ENCODE measurements at regions not wholly inside any gene's neighbourhood (a gene's known extent, or its start where the extent isn't known, plus 50 kb on each side); places are given as distances from the start of the nearest gene placed in this dataset.

DNA sequence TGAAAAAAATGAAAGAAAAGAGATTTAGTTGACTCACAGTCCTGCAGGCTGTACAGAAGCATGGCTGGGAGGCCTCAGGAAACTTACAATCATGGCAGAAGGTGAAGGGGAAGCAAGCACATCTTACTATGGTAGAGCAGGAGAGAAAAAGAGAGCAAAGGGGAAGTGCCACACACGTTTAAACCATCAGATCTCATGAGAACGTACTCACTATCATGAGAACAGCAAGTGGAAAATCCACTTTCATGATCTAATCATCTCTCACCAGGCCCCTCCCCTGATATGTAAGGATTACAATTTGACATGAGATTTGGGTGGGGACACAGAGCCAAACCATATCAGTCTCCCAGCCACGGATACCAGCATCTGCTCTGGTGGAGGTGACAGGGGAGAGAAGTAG, 50.8 kb upstream of the CPOX start:
- Histone ChIP-seq H3K9ac (ENCODE audit: low read length in 5 of 5) (no peak overlapping the region), H3K27me3 (ENCODE audit: control insufficient read depth in 5 of 5, insufficient read depth in 4 of 5, low read length in 5 of 5) (no peaks in the 10 kb centered on the region), H3K9me3 (ENCODE audit: control insufficient read depth in 5 of 5, low read length in 5 of 5) (peaks cover 0 to 3% (median 0%) of the 10 kb centered on the region in 5 donors), H3K4me3 (ENCODE audit: low read depth in 1 of 5, low read length in 5 of 5) (no peak overlapping the region), H3K36me3 (ENCODE audit: control insufficient read depth in 5 of 5, insufficient read depth in 5 of 5, low read length in 5 of 5) (no peaks in the 10 kb centered on the region), H3K4me1 (ENCODE audit: control insufficient read depth in 5 of 5, insufficient read depth in 5 of 5, low read length in 5 of 5) (peaks cover 0 to 5% (median 0%) of the 10 kb centered on the region in 5 donors), H3K27ac (ENCODE audit: low read depth, low read length) (no peak overlapping the region)

DNA sequence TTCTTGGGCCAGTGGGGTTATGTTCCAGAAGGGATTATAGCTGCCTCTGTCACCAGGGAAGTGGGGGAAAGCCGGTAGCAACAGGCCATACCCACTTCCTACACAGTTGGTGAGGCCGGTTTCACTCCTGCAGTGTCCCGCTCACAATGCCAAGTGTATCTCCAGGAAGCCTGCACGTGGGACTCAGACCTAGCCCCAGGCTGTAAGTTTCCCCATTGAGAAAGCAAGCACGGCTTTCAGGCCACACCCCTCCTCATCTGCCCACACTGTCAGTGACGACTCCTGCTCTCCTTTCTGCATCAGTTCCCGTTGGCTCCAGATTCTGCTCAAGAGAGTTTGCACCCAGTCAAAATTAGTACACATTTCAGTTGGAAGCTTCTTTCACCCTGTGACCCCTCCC, 51.6 kb upstream of the CPOX start:
- no peaks in the 10 kb centered on the region for H3K9me3 ChIP-seq (ENCODE audit: control insufficient read depth in 5 of 5, low read length in 5 of 5)
- no peak overlapping the region for H3K9ac ChIP-seq (ENCODE audit: low read length in 5 of 5)
- no peak overlapping the region for H3K4me3 ChIP-seq (ENCODE audit: low read depth in 1 of 5, low read length in 5 of 5)
- H3K27ac ChIP-seq (ENCODE audit: low read depth, low read length), result no peak overlapping the region
- no peaks in the 10 kb centered on the region for H3K27me3 ChIP-seq (ENCODE audit: control insufficient read depth in 5 of 5, insufficient read depth in 4 of 5, low read length in 5 of 5)
- no peaks in the 10 kb centered on the region for H3K36me3 ChIP-seq (ENCODE audit: control insufficient read depth in 5 of 5, insufficient read depth in 5 of 5, low read length in 5 of 5)
- peaks cover 0 to 5% (median 0%) of the 10 kb centered on the region in 5 donors for H3K4me1 ChIP-seq (ENCODE audit: control insufficient read depth in 5 of 5, insufficient read depth in 5 of 5, low read length in 5 of 5)

DNA sequence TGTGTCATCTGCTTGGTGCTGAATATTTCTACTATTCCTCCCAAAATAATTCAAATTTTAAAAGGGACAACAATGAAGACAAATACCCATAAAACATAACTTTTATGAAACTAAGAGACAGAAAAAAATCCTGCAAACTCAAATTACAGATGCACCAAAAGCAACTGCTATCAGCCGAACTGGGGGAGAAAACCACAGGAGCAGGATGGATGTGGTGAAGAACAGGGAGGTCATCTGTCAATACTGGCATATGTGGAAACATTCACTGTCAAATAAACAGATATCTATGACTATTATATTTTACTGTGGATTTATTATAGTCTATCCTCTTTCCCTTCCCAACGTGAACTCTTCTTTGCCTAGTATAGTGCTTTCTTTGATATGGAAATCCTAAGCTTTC, 53.3 kb upstream of the CPOX start:
- Histone ChIP-seq H3K27ac (ENCODE audit: low read depth, low read length) (no peak overlapping the region), H3K4me3 (ENCODE audit: low read depth in 1 of 5, low read length in 5 of 5) (no peak overlapping the region), H3K36me3 (ENCODE audit: control insufficient read depth in 5 of 5, insufficient read depth in 5 of 5, low read length in 5 of 5) (no peaks in the 10 kb centered on the region), H3K4me1 (ENCODE audit: control insufficient read depth in 5 of 5, insufficient read depth in 5 of 5, low read length in 5 of 5) (peaks cover 0 to 5% (median 0%) of the 10 kb centered on the region in 5 donors), H3K27me3 (ENCODE audit: control insufficient read depth in 5 of 5, insufficient read depth in 4 of 5, low read length in 5 of 5) (no peaks in the 10 kb centered on the region), H3K9me3 (ENCODE audit: control insufficient read depth in 5 of 5, low read length in 5 of 5) (no peaks in the 10 kb centered on the region), H3K9ac (ENCODE audit: low read length in 5 of 5) (no peak overlapping the region)

DNA sequence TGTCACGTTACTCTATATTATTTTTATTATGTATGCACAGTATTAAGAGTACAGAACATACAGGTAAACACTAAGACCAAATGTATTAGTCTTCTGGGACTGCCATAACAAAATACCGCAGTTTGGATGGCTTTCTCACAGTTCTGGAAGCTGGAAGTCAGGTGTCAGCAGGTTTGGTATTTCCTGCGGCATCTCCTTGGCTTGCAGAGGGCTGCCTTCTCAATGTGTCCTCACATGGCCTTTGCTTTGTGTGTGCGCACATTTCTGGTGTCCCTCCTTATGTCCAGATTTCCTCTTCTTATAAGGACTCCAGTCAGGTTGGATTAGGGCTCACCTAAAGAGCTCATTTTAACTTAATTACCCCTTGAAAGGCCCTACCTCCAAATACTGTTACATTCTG, 53.8 kb upstream of the CPOX start:
- Histone ChIP-seq H3K36me3 (ENCODE audit: control insufficient read depth in 5 of 5, insufficient read depth in 5 of 5, low read length in 5 of 5) (no peaks in the 10 kb centered on the region), H3K27me3 (ENCODE audit: control insufficient read depth in 5 of 5, insufficient read depth in 4 of 5, low read length in 5 of 5) (no peaks in the 10 kb centered on the region), H3K9ac (ENCODE audit: low read length in 5 of 5) (no peak overlapping the region), H3K9me3 (ENCODE audit: control insufficient read depth in 5 of 5, low read length in 5 of 5) (no peaks in the 10 kb centered on the region), H3K27ac (ENCODE audit: low read depth, low read length) (no peak overlapping the region), H3K4me1 (ENCODE audit: control insufficient read depth in 5 of 5, insufficient read depth in 5 of 5, low read length in 5 of 5) (peaks cover 0 to 5% (median 0%) of the 10 kb centered on the region in 5 donors), H3K4me3 (ENCODE audit: low read depth in 1 of 5, low read length in 5 of 5) (no peak overlapping the region)

DNA sequence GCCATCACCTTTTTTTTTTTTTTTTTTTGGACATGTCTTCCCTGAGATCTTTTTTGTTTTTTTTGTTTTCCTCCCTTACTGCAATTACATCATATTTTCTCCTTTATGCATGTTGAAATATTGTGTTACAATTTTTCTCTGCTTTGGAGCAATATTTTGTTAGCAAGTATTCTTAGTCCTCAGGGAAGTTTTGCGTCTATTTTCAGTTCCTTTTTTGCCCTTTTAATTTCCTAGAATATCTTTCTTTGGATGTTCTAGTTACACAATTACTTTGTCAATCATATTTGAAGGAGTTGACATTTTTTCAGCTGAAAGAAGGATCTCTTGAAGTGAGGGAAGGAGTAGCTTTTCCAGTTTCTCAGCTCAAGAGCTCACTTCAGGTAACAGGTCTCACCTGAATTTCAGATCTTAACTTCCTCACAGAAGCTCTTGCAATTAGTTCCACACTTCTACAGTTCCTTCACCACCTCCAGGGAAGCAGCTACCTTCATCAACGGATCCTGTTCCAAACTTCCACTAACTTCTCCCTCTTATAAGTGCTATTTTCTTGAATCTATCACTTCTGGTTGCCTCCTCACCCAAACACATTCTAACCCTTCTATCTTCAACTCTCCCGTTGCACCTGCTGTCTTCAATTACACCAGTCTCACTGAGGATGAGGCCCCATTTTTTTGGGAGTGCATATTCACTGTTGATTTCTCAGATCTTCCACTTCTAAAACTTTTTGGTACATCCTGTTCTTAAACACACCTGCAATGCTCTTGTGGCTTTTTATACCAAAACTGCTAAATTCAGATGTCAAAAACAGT, 57.8 kb upstream of the CPOX start:
- Histone ChIP-seq H3K27ac (ENCODE audit: low read depth, low read length) (no peak overlapping the region), H3K4me3 (ENCODE audit: low read depth in 1 of 5, low read length in 5 of 5) (no peak overlapping the region), H3K4me1 (ENCODE audit: control insufficient read depth in 5 of 5, insufficient read depth in 5 of 5, low read length in 5 of 5) (peaks cover 0 to 3% (median 0%) of the 10 kb centered on the region in 5 donors), H3K9ac (ENCODE audit: low read length in 5 of 5) (no peak overlapping the region), H3K27me3 (ENCODE audit: control insufficient read depth in 5 of 5, insufficient read depth in 4 of 5, low read length in 5 of 5) (no peaks in the 10 kb centered on the region), H3K36me3 (ENCODE audit: control insufficient read depth in 5 of 5, insufficient read depth in 5 of 5, low read length in 5 of 5) (no peaks in the 10 kb centered on the region), H3K9me3 (ENCODE audit: control insufficient read depth in 5 of 5, low read length in 5 of 5) (no peaks in the 10 kb centered on the region)

DNA sequence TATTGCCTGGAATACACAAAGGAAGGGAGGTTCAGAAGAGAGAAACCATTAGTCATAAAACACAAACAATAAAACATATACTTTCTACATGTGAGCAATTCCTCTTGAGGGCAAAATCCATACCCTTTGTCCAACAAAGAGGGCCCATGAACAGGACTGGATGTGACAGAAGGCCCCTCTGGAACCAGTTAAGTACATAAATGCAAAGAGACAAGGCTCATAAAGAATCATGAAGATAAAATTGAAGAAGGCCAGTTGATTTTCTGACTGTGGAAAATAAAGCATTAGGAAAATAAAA, 58.3 kb upstream of the CPOX start:
- Histone ChIP-seq H3K4me1 (ENCODE audit: control insufficient read depth in 5 of 5, insufficient read depth in 5 of 5, low read length in 5 of 5) (peaks cover 0 to 3% (median 0%) of the 10 kb centered on the region in 5 donors), H3K27ac (ENCODE audit: low read depth, low read length) (no peak overlapping the region), H3K36me3 (ENCODE audit: control insufficient read depth in 5 of 5, insufficient read depth in 5 of 5, low read length in 5 of 5) (no peaks in the 10 kb centered on the region), H3K9ac (ENCODE audit: low read length in 5 of 5) (no peak overlapping the region), H3K27me3 (ENCODE audit: control insufficient read depth in 5 of 5, insufficient read depth in 4 of 5, low read length in 5 of 5) (no peaks in the 10 kb centered on the region), H3K9me3 (ENCODE audit: control insufficient read depth in 5 of 5, low read length in 5 of 5) (no peaks in the 10 kb centered on the region), H3K4me3 (ENCODE audit: low read depth in 1 of 5, low read length in 5 of 5) (no peak overlapping the region)

DNA sequence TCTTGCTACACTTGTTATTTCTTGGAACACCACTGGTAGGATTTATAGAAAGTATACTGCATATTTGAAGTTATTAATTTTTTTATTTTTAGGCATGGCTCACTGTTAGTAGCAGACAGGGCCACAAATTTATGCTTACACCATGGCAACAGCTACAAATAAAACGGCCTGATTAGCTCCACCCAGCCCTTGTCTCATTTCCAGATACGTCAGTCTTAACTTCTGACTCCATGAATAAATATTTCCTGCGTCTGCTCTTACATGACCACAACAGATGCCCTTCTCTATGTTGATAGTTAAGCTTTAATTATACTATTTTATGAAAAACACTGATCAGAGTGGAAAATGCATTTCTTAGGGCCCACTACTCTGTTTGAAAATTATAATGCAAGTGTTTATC, 62.3 kb upstream of the CPOX start:
- Histone ChIP-seq H3K9me3 (ENCODE audit: control insufficient read depth in 5 of 5, low read length in 5 of 5) (no peaks in the 10 kb centered on the region), H3K4me3 (ENCODE audit: low read depth in 1 of 5, low read length in 5 of 5) (no peak overlapping the region), H3K27me3 (ENCODE audit: control insufficient read depth in 5 of 5, insufficient read depth in 4 of 5, low read length in 5 of 5) (peaks cover 0 to 5% (median 0%) of the 10 kb centered on the region in 5 donors), H3K27ac (ENCODE audit: low read depth, low read length) (no peak overlapping the region), H3K36me3 (ENCODE audit: control insufficient read depth in 5 of 5, insufficient read depth in 5 of 5, low read length in 5 of 5) (no peaks in the 10 kb centered on the region), H3K9ac (ENCODE audit: low read length in 5 of 5) (no peak overlapping the region), H3K4me1 (ENCODE audit: control insufficient read depth in 5 of 5, insufficient read depth in 5 of 5, low read length in 5 of 5) (peaks cover 0 to 4% (median 3%) of the 10 kb centered on the region in 5 donors)

DNA sequence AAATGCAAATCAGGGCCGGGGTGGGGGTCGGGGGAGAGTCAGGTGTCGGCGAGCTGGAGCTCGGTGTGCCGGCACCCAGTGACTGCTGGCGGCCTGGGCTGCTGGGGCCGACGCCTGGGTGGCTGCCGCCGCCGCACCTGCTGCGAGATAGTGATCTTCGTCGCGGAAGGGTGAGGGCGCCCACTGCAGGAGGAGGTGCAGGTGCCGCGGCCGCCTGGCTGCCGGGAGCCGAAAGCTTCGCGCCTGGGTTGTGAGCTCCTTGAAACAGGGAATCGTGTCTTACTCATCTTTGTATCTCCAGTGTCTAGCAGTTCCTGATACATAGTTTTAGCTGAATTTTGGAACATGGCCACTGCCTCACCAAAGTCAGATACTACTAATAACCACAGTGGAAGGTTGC, 64.0 kb upstream of the CPOX start:
- no peak overlapping the region for H3K9ac ChIP-seq (ENCODE audit: low read length in 5 of 5)
- no peaks in the 10 kb centered on the region for H3K36me3 ChIP-seq (ENCODE audit: control insufficient read depth in 5 of 5, insufficient read depth in 5 of 5, low read length in 5 of 5)
- H3K27me3 ChIP-seq (ENCODE audit: control insufficient read depth in 5 of 5, insufficient read depth in 4 of 5, low read length in 5 of 5), result peaks cover 0 to 5% (median 0%) of the 10 kb centered on the region in 5 donors
- peaks cover 0 to 4% (median 3%) of the 10 kb centered on the region in 5 donors for H3K4me1 ChIP-seq (ENCODE audit: control insufficient read depth in 5 of 5, insufficient read depth in 5 of 5, low read length in 5 of 5)
- H3K4me3 ChIP-seq (ENCODE audit: low read depth in 1 of 5, low read length in 5 of 5), result no peak overlapping the region
- no peaks in the 10 kb centered on the region for H3K9me3 ChIP-seq (ENCODE audit: control insufficient read depth in 5 of 5, low read length in 5 of 5)
- no peak overlapping the region for H3K27ac ChIP-seq (ENCODE audit: low read depth, low read length)

DNA sequence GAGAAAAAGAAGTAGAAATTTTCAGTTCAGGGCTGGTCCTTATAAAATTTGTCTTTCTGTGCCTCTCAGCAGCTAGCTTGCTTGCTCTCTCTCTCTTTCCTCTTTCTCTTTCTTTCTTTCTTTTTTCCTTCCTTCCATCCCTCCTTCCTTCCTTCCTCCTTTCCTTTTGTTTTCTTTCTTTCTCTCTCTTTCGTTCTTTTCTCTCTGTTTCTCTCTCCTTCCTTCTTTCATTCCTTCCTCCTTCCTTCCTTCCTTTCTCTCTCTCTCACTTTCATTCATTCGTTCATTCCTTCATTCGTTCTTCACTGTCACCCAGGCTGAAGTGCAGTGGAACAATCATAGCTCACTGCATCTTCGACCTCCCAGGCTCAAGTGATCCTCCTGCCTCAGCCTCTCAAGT, 69.3 kb upstream of the CPOX start:
- Histone ChIP-seq H3K9me3 (ENCODE audit: control insufficient read depth in 5 of 5, low read length in 5 of 5) (no peaks in the 10 kb centered on the region), H3K4me3 (ENCODE audit: low read depth in 1 of 5, low read length in 5 of 5) (no peak overlapping the region), H3K27ac (ENCODE audit: low read depth, low read length) (no peak overlapping the region), H3K4me1 (ENCODE audit: control insufficient read depth in 5 of 5, insufficient read depth in 5 of 5, low read length in 5 of 5) (no peaks in the 10 kb centered on the region), H3K9ac (ENCODE audit: low read length in 5 of 5) (no peak overlapping the region), H3K36me3 (ENCODE audit: control insufficient read depth in 5 of 5, insufficient read depth in 5 of 5, low read length in 5 of 5) (no peaks in the 10 kb centered on the region), H3K27me3 (ENCODE audit: control insufficient read depth in 5 of 5, insufficient read depth in 4 of 5, low read length in 5 of 5) (no peaks in the 10 kb centered on the region)

DNA sequence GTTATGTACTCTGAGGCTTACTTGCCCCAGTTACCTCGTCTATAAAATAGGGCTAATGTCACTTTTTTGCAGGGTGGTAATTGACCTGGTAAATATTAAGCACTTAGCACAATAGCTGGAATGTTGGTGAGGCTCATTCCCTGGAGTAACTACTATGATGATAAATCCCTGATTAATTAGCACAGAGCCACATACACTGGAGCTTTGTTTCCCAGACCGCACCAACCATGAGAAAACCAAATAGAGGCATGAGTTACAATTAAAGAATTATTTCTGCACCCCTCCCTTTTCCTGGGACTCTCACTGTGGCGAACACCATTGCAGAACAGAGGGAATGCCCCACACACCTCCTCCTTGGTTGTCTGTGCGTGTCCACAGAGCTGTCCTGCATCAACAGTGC, 76.6 kb upstream of the CPOX start:
- Histone ChIP-seq H3K36me3 (ENCODE audit: control insufficient read depth in 5 of 5, insufficient read depth in 5 of 5, low read length in 5 of 5) (no peaks in the 10 kb centered on the region), H3K4me3 (ENCODE audit: low read depth in 1 of 5, low read length in 5 of 5) (no peak overlapping the region), H3K9ac (ENCODE audit: low read length in 5 of 5) (no peak overlapping the region), H3K27ac (ENCODE audit: low read depth, low read length) (no peak overlapping the region), H3K9me3 (ENCODE audit: control insufficient read depth in 5 of 5, low read length in 5 of 5) (no peaks in the 10 kb centered on the region), H3K27me3 (ENCODE audit: control insufficient read depth in 5 of 5, insufficient read depth in 4 of 5, low read length in 5 of 5) (no peaks in the 10 kb centered on the region), H3K4me1 (ENCODE audit: control insufficient read depth in 5 of 5, insufficient read depth in 5 of 5, low read length in 5 of 5) (no peaks in the 10 kb centered on the region)
